PC-9 (cell line): ENCODE measurements at regions not wholly inside any gene's neighbourhood (a gene's known extent, or its start where the extent isn't known, plus 50 kb on each side); places are given as distances from the start of the nearest gene placed in this dataset.

Experiments
- BruUV-seq: library from RNA; stranded (reverse); fragments of 400-500 nt; replicated peaks from 2 replicates; lab custom pipeline; 2021; lab: Mats Ljungman, UMichigan
- CTCF ChIA-PET: fragments of 300-600 bp; sonication (Branson Sonifier 250); formaldehyde crosslinking; loops from one replicate; lab custom pipeline; 2022; ENCODE audit warnings: antibody characterized with exemption; lab: Charles Lee
- POLR2A ChIA-PET: fragments of 300-600 bp; sonication (Branson Sonifier 250); formaldehyde crosslinking; loops from one replicate; lab custom pipeline; 2022; ENCODE audit warnings: antibody characterized with exemption; ENCODE audit not compliant: unreplicated experiment; lab: Charles Lee
- DNase-seq, 2 experiments: peaks; one replicate each; pipeline versions ENCODE4 v3.0.0 to v3.0.0-alpha.2; 2015 to 2022; ENCODE audit warnings: mixed read lengths in 1 of 2
- H2AFZ ChIP-seq: fragments of 200-600 bp; sonication (generic); 2 replicates; pipeline ENCODE4 v1.8.1; 2017; ENCODE audit warnings: antibody characterized with exemption
- H3F3A ChIP-seq: fragments of 200-600 bp; sonication (generic); 2 replicates; pipeline ENCODE4 v1.8.1; 2017; ENCODE audit warnings: antibody characterized with exemption, mild to moderate bottlenecking, low read depth; ENCODE audit not compliant: insufficient read depth
- H3K27ac ChIP-seq: fragments of 200-600 bp; sonication (generic); 2 replicates; pipeline ENCODE4 v1.6.1; 2016; ENCODE audit warnings: mixed run types
- H3K27me3 ChIP-seq: fragments of 200-600 bp; sonication (generic); 2 replicates; pipeline ENCODE4 v1.6.1; 2016; ENCODE audit warnings: low read depth, mixed run types; ENCODE audit not compliant: insufficient read depth
- H3K36me3 ChIP-seq: fragments of 200-600 bp; sonication (generic); 2 replicates; pipeline ENCODE4 v1.6.1; 2016; ENCODE audit warnings: low read depth, mixed run types
- H3K4me1 ChIP-seq: fragments of 200-600 bp; sonication (generic); replicated peaks from 2 replicates; pipeline ENCODE4 v1.6.1; 2016; ENCODE audit warnings: mixed run types; ENCODE audit not compliant: insufficient read depth
- H3K4me2 ChIP-seq: fragments of 200-600 bp; sonication (generic); 2 replicates; pipeline ENCODE4 v1.6.1; 2017; ENCODE audit warnings: mixed run types
- H3K4me3 ChIP-seq: fragments of 200-600 bp; sonication (generic); 2 replicates; pipeline ENCODE4 v1.6.1; 2016; ENCODE audit warnings: mixed run types
- H3K79me2 ChIP-seq: fragments of 200-600 bp; sonication (generic); 2 replicates; pipeline ENCODE4 v1.6.1; 2017; ENCODE audit warnings: low read depth, mixed run types
- H3K9me2 ChIP-seq: fragments of 200-600 bp; sonication (generic); 2 replicates; pipeline ENCODE4 v1.8.1; 2017; ENCODE audit warnings: mild to moderate bottlenecking; ENCODE audit not compliant: insufficient read depth
- H3K9me3 ChIP-seq: fragments of 200-600 bp; sonication (generic); 2 replicates; pipeline ENCODE4 v1.8.1; 2016; ENCODE audit warnings: low read depth; ENCODE audit not compliant: insufficient read depth
- H4K20me1 ChIP-seq: fragments of 200-600 bp; sonication (generic); 2 replicates; pipeline ENCODE4 v1.8.1; 2017; ENCODE audit not compliant: insufficient read depth
- EZH2 ChIP-seq: fragments of 200-600 bp; sonication (generic); IDR thresholded peaks from 2 replicates; pipeline ENCODE4 v1.8.0; 2017; ENCODE audit warnings: antibody characterized with exemption, low read depth
- intact Hi-C: fragments of 100-400 bp; cut with micrococcal nuclease; formaldehyde crosslinking; loops from one replicate; pipeline ENCODE4 v1.10.0; 2022; ENCODE audit not compliant: unreplicated experiment
- TF ChIP-seq, protein P1 (sequence below): fragments of 200-600 bp; sonication (generic); conservative IDR thresholded peaks from 2 replicates; pipeline ENCODE4 v1.6.1; 2017; ENCODE audit warnings: mixed run types, antibody characterized with exemption, mild to moderate bottlenecking, moderate library complexity

DNA sequence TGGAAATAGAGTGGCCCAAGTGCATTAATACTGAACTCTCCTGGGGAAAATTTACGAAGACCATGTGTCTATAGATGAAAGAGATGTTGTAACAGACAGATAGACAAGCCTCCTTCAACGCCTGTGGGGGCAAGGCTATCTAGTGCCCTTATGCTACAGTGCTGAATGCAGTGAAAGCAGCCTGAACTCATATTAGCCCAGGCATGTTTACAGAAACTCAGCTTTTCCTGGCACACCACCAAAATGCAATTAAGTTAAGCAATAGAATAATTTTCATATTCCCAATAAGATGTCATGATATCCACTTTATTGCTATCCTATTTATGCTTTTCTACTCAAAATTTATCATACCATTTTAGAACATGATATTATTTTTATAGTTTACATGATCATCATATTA, 277.0 kb downstream of the DIRAS2 start:
- H3K27me3 ChIP-seq, result no peaks in the 10 kb centered on the region
- H3K9me2 ChIP-seq, result no peaks in the 10 kb centered on the region; the same call in 1 of the 2 replicates
- no peak overlapping the region for H3K27ac ChIP-seq
- DNase-seq, result no peak
- no peaks in the 10 kb centered on the region for H4K20me1 ChIP-seq
- no peaks in the 10 kb centered on the region for H3K36me3 ChIP-seq
- H3K79me2 ChIP-seq, result no peaks in the 10 kb centered on the region
- BruUV-seq, result no TSS peak
- no peak overlapping the region for H3K4me3 ChIP-seq
- ChIA-PET CTCF (no interaction called here), POLR2A (no interaction called here)
- no peaks in the 10 kb centered on the region for H3F3A ChIP-seq
- no peak overlapping the region for H3K4me2 ChIP-seq
- intact Hi-C loops, result no loop called here
- no peaks in the 10 kb centered on the region; the same call in 1 of the 2 replicates for H3K9me3 ChIP-seq
- H3K4me1 ChIP-seq, result peaks cover 9% of the 10 kb centered on the region
- no peak overlapping the region for H2AFZ ChIP-seq
- TF ChIP-seq, protein P1, sequence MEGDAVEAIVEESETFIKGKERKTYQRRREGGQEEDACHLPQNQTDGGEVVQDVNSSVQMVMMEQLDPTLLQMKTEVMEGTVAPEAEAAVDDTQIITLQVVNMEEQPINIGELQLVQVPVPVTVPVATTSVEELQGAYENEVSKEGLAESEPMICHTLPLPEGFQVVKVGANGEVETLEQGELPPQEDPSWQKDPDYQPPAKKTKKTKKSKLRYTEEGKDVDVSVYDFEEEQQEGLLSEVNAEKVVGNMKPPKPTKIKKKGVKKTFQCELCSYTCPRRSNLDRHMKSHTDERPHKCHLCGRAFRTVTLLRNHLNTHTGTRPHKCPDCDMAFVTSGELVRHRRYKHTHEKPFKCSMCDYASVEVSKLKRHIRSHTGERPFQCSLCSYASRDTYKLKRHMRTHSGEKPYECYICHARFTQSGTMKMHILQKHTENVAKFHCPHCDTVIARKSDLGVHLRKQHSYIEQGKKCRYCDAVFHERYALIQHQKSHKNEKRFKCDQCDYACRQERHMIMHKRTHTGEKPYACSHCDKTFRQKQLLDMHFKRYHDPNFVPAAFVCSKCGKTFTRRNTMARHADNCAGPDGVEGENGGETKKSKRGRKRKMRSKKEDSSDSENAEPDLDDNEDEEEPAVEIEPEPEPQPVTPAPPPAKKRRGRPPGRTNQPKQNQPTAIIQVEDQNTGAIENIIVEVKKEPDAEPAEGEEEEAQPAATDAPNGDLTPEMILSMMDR, result no peak
- no peak for TF ChIP-seq EZH2

DNA sequence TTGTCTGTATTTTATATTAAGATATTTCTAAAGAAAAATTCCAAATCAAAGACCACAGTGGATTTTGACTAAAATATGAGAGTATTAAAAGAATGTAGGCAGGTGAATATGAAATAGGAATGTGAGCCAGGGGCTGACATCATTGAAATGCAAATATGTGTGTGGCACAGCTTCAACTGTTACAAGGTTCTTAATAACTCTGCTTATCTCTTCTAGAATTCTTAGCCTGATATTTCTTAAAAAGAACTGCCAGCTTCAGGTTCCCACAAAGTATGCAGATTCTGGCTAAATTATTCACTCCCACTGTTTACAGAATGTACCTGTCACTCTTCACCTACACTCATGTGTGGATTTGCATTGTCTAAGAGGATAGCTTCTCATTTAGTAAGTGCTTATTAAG, 274.4 kb downstream of the DIRAS2 start:
- no peaks in the 10 kb centered on the region for H3K9me3 ChIP-seq
- H4K20me1 ChIP-seq, result no peaks in the 10 kb centered on the region
- intact Hi-C loops, result no loop called here
- no peak overlapping the region for H2AFZ ChIP-seq
- no peak overlapping the region for H3K4me2 ChIP-seq
- no peaks in the 10 kb centered on the region for H3K36me3 ChIP-seq
- H3K4me1 ChIP-seq, result peaks cover 9% of the 10 kb centered on the region
- no peaks in the 10 kb centered on the region for H3K27me3 ChIP-seq
- DNase-seq, result peak in 1 of 2 experiments; percentile 39
- H3F3A ChIP-seq, result no peaks in the 10 kb centered on the region
- CTCF ChIA-PET, result interaction anchor here (0.7 kb wide), 1 partner anchor 274 kb away, joined by 3 read pairs; the partner anchor contains the start of gene DIRAS2
- POLR2A ChIA-PET, result no interaction called here
- TF ChIP-seq EZH2, result no peak
- TF ChIP-seq, protein P1, result no peak
- no peaks in the 10 kb centered on the region for H3K79me2 ChIP-seq
- H3K4me3 ChIP-seq, result no peak overlapping the region
- H3K27ac ChIP-seq, result no peak overlapping the region
- no peaks in the 10 kb centered on the region; the same call in 1 of the 2 replicates for H3K9me2 ChIP-seq
- no TSS peak for BruUV-seq

DNA sequence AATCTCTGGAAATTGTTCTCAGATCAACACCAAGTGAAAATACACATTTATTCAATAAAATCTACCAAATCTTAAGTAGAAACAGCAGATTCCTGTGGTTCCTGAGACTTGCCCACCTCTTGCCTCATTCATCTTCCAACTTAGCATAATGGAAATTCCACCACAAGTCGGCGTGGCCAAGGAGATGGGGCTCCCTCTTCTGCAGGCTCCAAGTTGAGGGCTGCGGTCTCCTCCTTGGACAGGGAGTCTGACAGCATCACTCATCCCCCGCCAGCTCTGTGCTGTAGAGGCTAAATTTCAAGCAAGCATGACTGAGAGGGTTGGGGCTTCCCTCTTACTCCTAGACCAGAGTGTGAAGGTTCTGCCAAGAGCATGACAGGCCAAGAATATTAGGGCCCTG, 273.7 kb downstream of the DIRAS2 start:
- TF ChIP-seq, protein P1, result no peak
- no peak for TF ChIP-seq EZH2
- Histone ChIP-seq H3K9me3 (no peaks in the 10 kb centered on the region), H3K36me3 (no peaks in the 10 kb centered on the region), H3K27ac (no peak overlapping the region), H3F3A (no peaks in the 10 kb centered on the region), H3K4me1 (peaks cover 9% of the 10 kb centered on the region), H3K4me2 (no peak overlapping the region), H3K9me2 (no peaks in the 10 kb centered on the region; the same call in 1 of the 2 replicates), H3K4me3 (no peak overlapping the region), H4K20me1 (no peaks in the 10 kb centered on the region), H2AFZ (no peak overlapping the region), H3K27me3 (no peaks in the 10 kb centered on the region), H3K79me2 (no peaks in the 10 kb centered on the region)
- no TSS peak for BruUV-seq
- DNase-seq, result no peak
- ChIA-PET CTCF (no interaction called here), POLR2A (no interaction called here)
- intact Hi-C loops, result no loop called here
